ENCODE measurements at regions not wholly inside any gene's neighbourhood (a gene's known extent, or its start where the extent isn't known, plus 50 kb on each side); places are given as distances from the start of the nearest gene placed in this dataset.

- Mint-ChIP-seq H3K9me3 (peaks cover 7% of the 10 kb centered on the region), H3K27me3 (no peaks in the 10 kb centered on the region), H3K27ac (no peak overlapping the region), H3K4me3 (no peak overlapping the region), H3K4me1 (ENCODE audit: low read depth) (no peaks in the 10 kb centered on the region), H3K36me3 (ENCODE audit: low read depth) (no peaks in the 10 kb centered on the region)
- Histone ChIP-seq H3K4me1 (ENCODE audit: insufficient read depth, low read length) (no peaks in the 10 kb centered on the region), H3K27ac (ENCODE audit: low read depth in 1 of 2, low read length in 2 of 2) (no peak overlapping the region), H3K9me3 (ENCODE audit: control insufficient read depth in 1 of 2, insufficient read depth in 1 of 2, low read length in 2 of 2) (no peaks in the 10 kb centered on the region), H3K27me3 (ENCODE audit: control insufficient read depth in 1 of 2, insufficient read depth in 2 of 2, low read length in 2 of 2) (no peaks in the 10 kb centered on the region), H3K36me3 (ENCODE audit: insufficient read depth, low read length) (no peaks in the 10 kb centered on the region), H3K4me3 (ENCODE audit: low read length) (no peak overlapping the region)
- CTCF ChIA-PET, result no interaction called here
- intact Hi-C loops (cut with DNase I, micrococcal nuclease), result no loop called here
- ATAC-seq (ENCODE audit: poor library complexity), result no peak
- TF ChIP-seq CTCF (IDR thresholded peaks at IDR 0.05), result no peak
- DNase-seq, result no peak
- POLR2A ChIA-PET, result no interaction called here
These were observed 1120.0 kb downstream of the SORCS1 start for GRCh38 chr10:106044503-106044902.

- CTCF ChIA-PET, result no interaction called here
- no peaks in the 10 kb centered on the region for H3K36me3 ChIP-seq (ENCODE audit: insufficient read depth, low read length)
- ATAC-seq (ENCODE audit: poor library complexity) (no peak), DNase-seq (no peak)
- no peaks in the 10 kb centered on the region for H3K4me1 ChIP-seq (ENCODE audit: insufficient read depth, low read length)
- Mint-ChIP-seq H3K9me3 (peaks cover 7% of the 10 kb centered on the region), H3K27ac (no peak overlapping the region), H3K4me3 (no peak overlapping the region), H3K27me3 (no peaks in the 10 kb centered on the region), H3K36me3 (ENCODE audit: low read depth) (no peaks in the 10 kb centered on the region), H3K4me1 (ENCODE audit: low read depth) (no peaks in the 10 kb centered on the region)
- no peak overlapping the region for H3K4me3 ChIP-seq (ENCODE audit: low read length)
- H3K27me3 ChIP-seq (ENCODE audit: control insufficient read depth in 1 of 2, insufficient read depth in 2 of 2, low read length in 2 of 2), result no peaks in the 10 kb centered on the region
- H3K9me3 ChIP-seq (ENCODE audit: control insufficient read depth in 1 of 2, insufficient read depth in 1 of 2, low read length in 2 of 2), result no peaks in the 10 kb centered on the region
- TF ChIP-seq CTCF (IDR thresholded peaks at IDR 0.05), result no peak
- POLR2A ChIA-PET, result no interaction called here
- intact Hi-C loops (cut with DNase I, micrococcal nuclease), result no loop called here
- no peak overlapping the region for H3K27ac ChIP-seq (ENCODE audit: low read depth in 1 of 2, low read length in 2 of 2)
These were observed 1120.6 kb downstream of the SORCS1 start for GRCh38 chr10:106043863-106044262.

- POLR2A ChIA-PET, result no interaction called here
- Mint-ChIP-seq H3K27me3 (no peaks in the 10 kb centered on the region), H3K36me3 (ENCODE audit: low read depth) (no peaks in the 10 kb centered on the region), H3K9me3 (peaks cover 11% of the 10 kb centered on the region), H3K4me3 (no peak overlapping the region), H3K27ac (no peak overlapping the region), H3K4me1 (ENCODE audit: low read depth) (no peaks in the 10 kb centered on the region)
- H3K36me3 ChIP-seq (ENCODE audit: insufficient read depth, low read length), result no peaks in the 10 kb centered on the region
- H3K9me3 ChIP-seq (ENCODE audit: control insufficient read depth in 1 of 2, insufficient read depth in 1 of 2, low read length in 2 of 2), result peaks cover 0 to 5% of the 10 kb centered on the region in 2 experiments
- H3K4me3 ChIP-seq (ENCODE audit: low read length), result no peak overlapping the region
- no peaks in the 10 kb centered on the region for H3K27me3 ChIP-seq (ENCODE audit: control insufficient read depth in 1 of 2, insufficient read depth in 2 of 2, low read length in 2 of 2)
- no peak for TF ChIP-seq CTCF (IDR thresholded peaks at IDR 0.05)
- intact Hi-C loops (cut with DNase I, micrococcal nuclease), result no loop called here
- no peak for DNase-seq
- H3K4me1 ChIP-seq (ENCODE audit: insufficient read depth, low read length), result no peaks in the 10 kb centered on the region
- no peak overlapping the region for H3K27ac ChIP-seq (ENCODE audit: low read depth in 1 of 2, low read length in 2 of 2)
- no peak for ATAC-seq (ENCODE audit: poor library complexity)
- CTCF ChIA-PET, result no interaction called here
These were observed 1126.3 kb downstream of the SORCS1 start for GRCh38 chr10:106038246-106038645.
